GM18499 (cell line): ENCODE measurements at regions not wholly inside any gene's neighbourhood (a gene's known extent, or its start where the extent isn't known, plus 50 kb on each side); places are given as distances from the start of the nearest gene placed in this dataset.
"Not testable (repeated sequence)": the region's sequence is repeated elsewhere in the genome, so short reads cannot be mapped to it uniquely, and the experiment has no call there.

Experiments used
- ATAC-seq: cut with Tn5 transposase; IDR thresholded peaks from one replicate; pipeline ENCODE4 v1.9.1; 2021; ENCODE audit warnings: moderate number of reproducible peaks; ENCODE audit not compliant: insufficient read depth, unreplicated experiment

DNA sequence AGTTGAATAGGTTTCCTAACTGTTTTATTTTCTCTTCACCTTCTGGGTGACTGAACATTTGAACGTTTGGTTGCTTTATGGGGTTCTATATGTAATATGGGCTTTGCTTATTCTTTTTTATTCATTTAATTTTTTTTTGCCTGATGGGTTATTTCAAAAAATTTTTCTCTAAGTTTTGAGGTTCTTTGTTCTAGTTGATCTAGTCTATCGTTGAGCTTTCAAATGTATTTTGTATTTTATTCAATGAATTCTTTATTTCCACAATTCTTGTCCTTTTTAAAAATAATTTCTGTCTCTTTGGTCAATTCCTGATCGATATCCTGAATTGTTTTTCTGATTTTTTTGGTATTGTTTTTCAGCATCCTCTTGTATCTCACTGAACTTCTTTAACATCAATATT is 239.5 kb upstream of the PCDH9 start:
- ATAC-seq, result no peak

- ATAC-seq, result no peak
Measured at GRCh38 chr13:67466569-67466968, 236.4 kb upstream of the PCDH9 start.

GRCh38 chr13:67464154-67464553 is 234.0 kb upstream of the PCDH9 start:
- no peak for ATAC-seq

DNA sequence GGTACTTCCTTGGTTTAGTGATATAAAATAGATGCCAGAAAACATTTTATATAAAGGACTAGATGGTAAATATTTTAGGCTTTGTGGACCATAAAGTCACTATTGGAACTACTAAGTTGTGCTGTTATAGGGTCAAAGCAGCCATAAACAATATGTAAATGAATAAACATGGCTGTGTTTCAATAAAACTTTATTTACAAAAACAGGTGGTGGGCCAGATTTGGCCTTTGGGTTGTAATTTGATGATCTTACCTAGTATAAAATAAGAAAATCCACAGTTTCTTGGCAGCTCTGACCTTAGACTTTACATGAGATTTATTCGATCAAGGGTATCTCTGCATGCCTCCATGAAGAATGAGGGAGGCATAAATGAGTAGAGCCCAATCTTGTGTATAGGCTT is 232.0 kb upstream of the PCDH9 start:
- ATAC-seq, result no peak

- not testable (repeated sequence) for ATAC-seq
Measured at GRCh38 chr13:67452526-67452925, 222.4 kb upstream of the PCDH9 start.

DNA sequence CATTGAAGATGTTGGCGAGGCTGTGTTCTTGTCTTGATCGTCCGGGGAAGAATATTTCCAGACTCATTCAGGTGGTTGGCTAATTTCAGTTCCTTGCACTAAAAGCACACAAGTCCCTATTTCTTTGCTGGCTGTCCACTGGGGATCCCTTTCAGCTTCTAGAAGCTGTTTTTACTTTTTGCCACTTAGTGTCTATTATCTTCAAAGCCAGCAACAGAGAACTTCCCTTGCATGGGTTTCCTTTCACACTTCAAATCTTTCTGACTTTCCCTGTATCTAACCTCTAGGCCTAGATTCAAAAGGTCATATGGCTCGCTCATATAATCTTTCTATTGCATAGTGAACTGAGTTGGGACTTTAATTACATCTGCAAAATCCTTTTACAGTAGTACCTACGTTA is 215.3 kb upstream of the PCDH9 start:
- no peak for ATAC-seq

DNA sequence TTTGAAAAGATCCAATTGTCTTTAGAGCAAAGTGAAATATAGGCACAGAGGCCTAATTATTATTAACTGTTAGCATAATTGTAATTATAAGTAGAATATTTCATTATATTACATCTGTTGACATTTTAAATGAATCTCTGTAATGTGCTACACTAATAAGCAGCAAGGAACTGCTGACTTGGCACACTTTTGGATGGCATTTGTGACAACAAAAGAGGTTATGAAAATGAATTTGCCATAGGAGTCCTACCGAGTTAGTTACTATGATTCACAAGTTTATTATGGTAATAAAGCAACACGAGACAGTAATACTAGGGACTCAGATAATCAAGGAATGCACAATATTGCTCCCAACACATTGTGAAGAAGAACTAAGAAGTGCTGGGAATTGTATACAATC is 213.8 kb upstream of the PCDH9 start:
- ATAC-seq, result no peak

GRCh38 chr13:67440236-67440975 is 210.3 kb upstream of the PCDH9 start:
- ATAC-seq, result no peak

DNA sequence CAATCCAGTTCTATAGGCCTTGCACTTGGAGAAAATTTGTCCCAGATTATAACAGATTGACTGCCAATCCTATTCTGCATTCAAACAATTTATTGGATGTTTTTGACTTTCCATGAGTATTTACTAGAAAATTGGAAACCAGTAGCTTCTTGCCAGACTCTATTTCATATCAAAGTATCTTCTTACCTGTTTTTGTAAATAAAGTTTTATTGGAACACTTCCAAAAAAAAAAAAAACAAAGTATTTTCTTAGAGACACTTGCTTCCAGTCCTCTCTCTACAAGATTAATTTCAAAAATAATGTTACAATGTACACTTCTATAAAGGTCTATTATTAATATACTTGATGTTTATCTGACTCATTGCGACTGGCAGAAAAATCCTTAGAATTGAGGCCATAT is 209.2 kb upstream of the PCDH9 start:
- no peak for ATAC-seq

- ATAC-seq, result no peak
Measured at GRCh38 chr13:67438465-67438864, 208.3 kb upstream of the PCDH9 start.

DNA sequence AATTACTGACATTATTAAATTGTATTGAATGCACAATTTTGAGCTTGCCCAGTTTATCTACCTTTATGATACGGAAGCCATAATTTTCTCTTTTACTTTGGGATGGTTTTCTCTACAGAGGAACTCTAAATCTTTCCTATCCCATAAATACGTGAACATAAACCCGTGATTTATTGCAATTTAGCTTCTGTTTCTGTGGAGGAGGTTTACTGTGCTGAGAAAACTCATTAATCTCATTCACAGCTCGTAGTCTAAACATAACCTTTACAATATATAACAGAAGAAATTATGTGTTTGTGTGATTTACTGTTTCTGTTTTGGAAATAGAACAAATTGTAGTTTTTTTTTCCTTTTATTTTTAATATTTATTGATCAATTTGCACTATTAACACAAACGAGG is 207.1 kb upstream of the PCDH9 start:
- ATAC-seq, result no peak

- no peak for ATAC-seq
Measured at GRCh38 chr13:67421475-67421874, 191.3 kb upstream of the PCDH9 start.

GRCh38 chr13:67416047-67416925 is 186.2 kb upstream of the PCDH9 start:
- ATAC-seq, result no peak

DNA sequence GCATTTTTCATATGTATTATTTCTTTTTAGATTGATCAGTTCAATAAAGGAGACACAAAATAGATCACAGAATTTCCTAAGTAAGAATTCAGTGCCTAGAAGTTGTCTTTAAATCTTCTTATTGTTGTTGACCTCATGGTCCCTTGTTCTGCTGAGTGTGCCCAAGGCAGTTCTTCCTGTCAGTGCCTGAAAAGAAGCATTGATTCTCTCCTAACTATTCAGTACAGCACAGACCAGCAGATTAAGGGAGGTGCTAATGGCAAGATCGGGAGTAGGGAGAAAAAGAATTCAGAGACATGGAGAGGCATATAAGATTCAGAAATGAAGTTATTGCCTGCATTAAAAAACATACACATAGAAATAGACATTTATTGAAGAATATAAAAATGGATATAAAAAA is 180.5 kb upstream of the PCDH9 start:
- ATAC-seq, result no peak

- no peak for ATAC-seq
Measured at GRCh38 chr13:67408798-67409197, 178.7 kb upstream of the PCDH9 start.

GRCh38 chr13:67402546-67402945 is 172.4 kb upstream of the PCDH9 start:
- no peak for ATAC-seq

GRCh38 chr13:67395577-67395976 is 165.4 kb upstream of the PCDH9 start:
- ATAC-seq, result no peak

DNA sequence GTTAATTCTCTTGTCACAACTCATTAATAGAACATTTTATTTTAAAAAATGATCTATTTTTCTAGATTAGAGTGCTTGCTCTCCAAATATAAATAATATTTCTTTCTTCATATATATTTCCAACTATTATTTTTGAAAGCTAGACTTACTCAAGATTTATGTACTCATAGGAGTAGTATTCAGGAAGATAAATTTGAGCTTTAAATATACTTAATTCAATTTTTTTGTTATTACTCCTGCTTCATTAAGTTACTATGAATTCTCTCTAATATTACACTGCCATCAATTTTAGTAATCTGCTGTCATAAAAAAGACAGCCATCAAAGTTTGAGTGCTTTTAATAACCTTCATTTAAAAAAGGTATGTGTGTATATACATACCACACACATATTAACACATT is 161.9 kb upstream of the PCDH9 start:
- no peak for ATAC-seq

GRCh38 chr13:67390462-67391086 is 160.4 kb upstream of the PCDH9 start:
- ATAC-seq, result no peak

DNA sequence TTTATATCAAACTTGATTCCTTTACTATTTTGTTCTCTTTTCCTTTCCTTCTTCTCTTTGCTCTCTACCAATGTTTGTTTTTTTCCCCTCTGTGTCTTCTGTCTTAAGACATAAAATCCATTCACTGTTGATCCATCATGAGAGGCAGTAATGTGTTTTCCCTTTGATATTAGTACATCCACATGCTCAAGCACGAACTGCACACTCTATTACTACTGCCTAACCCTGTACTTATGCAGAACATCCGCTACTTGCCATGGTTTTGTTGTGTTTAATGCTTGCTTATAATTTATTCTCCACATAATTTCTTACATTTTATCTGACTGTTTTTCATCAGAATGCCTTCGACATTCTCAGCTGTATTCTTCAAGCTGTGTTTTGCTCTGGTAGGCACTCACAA is 159.0 kb upstream of the PCDH9 start:
- ATAC-seq, result no peak

DNA sequence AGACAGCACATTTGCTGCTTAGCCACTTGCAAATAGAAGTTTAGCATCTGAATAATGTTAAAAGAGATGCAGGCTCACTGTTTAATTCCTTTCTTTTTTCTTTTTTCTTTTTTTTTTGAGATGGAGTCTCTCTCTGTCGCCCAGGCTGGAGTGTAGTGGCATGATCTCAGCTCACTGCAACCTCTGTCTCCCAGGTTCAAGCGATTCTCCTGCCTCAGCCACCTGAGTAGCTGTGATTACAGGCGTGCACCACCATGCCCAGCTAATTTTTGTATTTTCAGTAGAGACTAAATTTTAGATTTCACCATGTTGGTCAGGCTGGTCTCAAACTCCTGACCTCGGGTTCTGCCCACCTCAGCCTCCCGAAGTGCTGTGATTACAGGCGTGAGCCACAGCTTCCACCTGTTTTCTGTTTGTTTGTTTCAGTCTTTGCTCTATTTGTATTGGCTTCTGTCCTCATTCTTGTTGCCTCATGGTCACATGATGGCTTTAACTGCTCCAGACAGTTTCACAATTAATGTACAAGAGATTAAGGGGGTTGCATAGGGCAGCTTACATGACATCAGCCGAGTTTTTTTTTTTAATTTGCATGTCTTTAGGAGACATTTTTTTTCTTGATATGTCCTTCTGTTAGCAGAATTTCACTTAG is 153.1 kb upstream of the PCDH9 start:
- not testable (repeated sequence) for ATAC-seq
